Natural killer cell (primary cell): ENCODE measurements at regions not wholly inside any gene's neighbourhood (a gene's known extent, or its start where the extent isn't known, plus 50 kb on each side); places are given as distances from the start of the nearest gene placed in this dataset.
"Not testable (repeated sequence)": the region's sequence is repeated elsewhere in the genome, so short reads cannot be mapped to it uniquely, and the experiment has no call there.

ENCODE experiments used
- ATAC-seq, 3 donors: fragments of 150-1000 bp in 2 of 3; fragments of 200-7000 bp in 1 of 3; cut with Tn5 transposase; 1 replicate in 1 of 3; 2 replicates in 2 of 3; pipeline ENCODE4 v1.10.0; 2021; ENCODE audit warnings: mild to moderate bottlenecking in 2 of 3, moderate library complexity in 2 of 3
- DNase-seq, 2 donors: peaks; one replicate each; pipeline versions ENCODE4 v3.0.0 to v3.0.0-alpha.2; 2013 to 2021; ENCODE audit warnings: mixed read lengths in 1 of 2
- H3K27ac ChIP-seq: one replicate; pipeline ENCODE4 v1.5.1; 2013; ENCODE audit warnings: mild to moderate bottlenecking, low read length
- H3K27me3 ChIP-seq: one replicate; pipeline ENCODE4 v1.6.1; 2013; ENCODE audit warnings: low read length; ENCODE audit not compliant: control insufficient read depth, insufficient read depth
- H3K36me3 ChIP-seq: one replicate; pipeline ENCODE4 v1.6.1; 2013; ENCODE audit warnings: low read length; ENCODE audit not compliant: control insufficient read depth, insufficient read depth
- H3K4me1 ChIP-seq: one replicate; pipeline ENCODE4 v1.6.1; 2013; ENCODE audit warnings: low read length; ENCODE audit not compliant: control insufficient read depth, insufficient read depth
- H3K4me3 ChIP-seq: one replicate; pipeline ENCODE4 v1.5.1; 2013; ENCODE audit warnings: low read length
- H3K9me3 ChIP-seq: one replicate; pipeline ENCODE4 v1.6.1; 2013; ENCODE audit warnings: low read length; ENCODE audit not compliant: control insufficient read depth, insufficient read depth
- H3K27ac Mint-ChIP-seq, 2 donors: one replicate each; pipeline ENCODE4 v1.8.0; 2022; ENCODE audit warnings: mild to moderate bottlenecking in 2 of 2, mixed read lengths in 2 of 2, moderate library complexity in 1 of 2
- H3K27me3 Mint-ChIP-seq, 2 donors: one replicate each; pipeline ENCODE4 v1.8.0; 2022; ENCODE audit warnings: low read depth in 2 of 2, mixed read lengths in 2 of 2
- H3K36me3 Mint-ChIP-seq: one replicate; pipeline ENCODE4 v1.8.0; 2022; ENCODE audit warnings: mixed read lengths
- H3K4me1 Mint-ChIP-seq, 2 donors: one replicate each; pipeline ENCODE4 v1.8.0; 2022; ENCODE audit warnings: mixed read lengths in 2 of 2
- H3K4me3 Mint-ChIP-seq: one replicate; pipeline ENCODE4 v1.8.0; 2022; ENCODE audit warnings: mild to moderate bottlenecking, moderate library complexity, mixed read lengths
- H3K9me3 Mint-ChIP-seq, 2 donors: one replicate each; pipeline ENCODE4 v1.8.0; 2022; ENCODE audit warnings: mixed read lengths in 2 of 2
- WGBS: methylation state at CpG from one replicate; pipeline ENCODE4 v1.1.7; 2013; ENCODE audit warnings: missing lambda C conversion rate; ENCODE audit not compliant: insufficient coverage; 5-methylcytosine and 5-hydroxymethylcytosine counted together
- intact Hi-C: fragments of 100-400 bp; cut with micrococcal nuclease; formaldehyde crosslinking; loops from one replicate; pipeline ENCODE4 v1.14.2; 2022

GRCh38 chr16:88152879-88153278 is 201.6 kb downstream of the BANP start:
- H3K9me3 ChIP-seq, H3K4me1 Mint-ChIP-seq, H3K27ac Mint-ChIP-seq, H3K9me3 Mint-ChIP-seq, ATAC-seq, H3K4me3 ChIP-seq, H3K36me3 ChIP-seq, H3K27me3 Mint-ChIP-seq, H3K27ac ChIP-seq, H3K4me3 Mint-ChIP-seq, H3K4me1 ChIP-seq, H3K36me3 Mint-ChIP-seq, DNase-seq, H3K27me3 ChIP-seq, intact Hi-C loops: not testable (repeated sequence)
- WGBS, result 93% methylated on average over 20 of the region's 20 CpGs

- H3K36me3 Mint-ChIP-seq, H3K27me3 ChIP-seq, H3K27ac ChIP-seq, H3K9me3 Mint-ChIP-seq, ATAC-seq, H3K4me3 ChIP-seq, H3K36me3 ChIP-seq, H3K27me3 Mint-ChIP-seq, intact Hi-C loops, H3K4me1 ChIP-seq, H3K9me3 ChIP-seq, H3K4me1 Mint-ChIP-seq, H3K27ac Mint-ChIP-seq, DNase-seq, H3K4me3 Mint-ChIP-seq: not testable (repeated sequence)
- WGBS, result 88% methylated on average over 8 of the region's 12 CpGs
Observed at GRCh38 chr16:88153516-88153915, 202.3 kb downstream of the BANP start.

- H3K4me3 ChIP-seq, ATAC-seq, H3K27ac Mint-ChIP-seq, H3K36me3 ChIP-seq, H3K4me3 Mint-ChIP-seq, H3K36me3 Mint-ChIP-seq, H3K27ac ChIP-seq, H3K4me1 Mint-ChIP-seq, H3K9me3 Mint-ChIP-seq, intact Hi-C loops, DNase-seq, H3K9me3 ChIP-seq, H3K27me3 ChIP-seq, H3K27me3 Mint-ChIP-seq, H3K4me1 ChIP-seq: not testable (repeated sequence)
- 90% methylated on average over 8 of the region's 8 CpGs for WGBS
Observed at GRCh38 chr16:88154886-88155285, 203.7 kb downstream of the BANP start.

DNA sequence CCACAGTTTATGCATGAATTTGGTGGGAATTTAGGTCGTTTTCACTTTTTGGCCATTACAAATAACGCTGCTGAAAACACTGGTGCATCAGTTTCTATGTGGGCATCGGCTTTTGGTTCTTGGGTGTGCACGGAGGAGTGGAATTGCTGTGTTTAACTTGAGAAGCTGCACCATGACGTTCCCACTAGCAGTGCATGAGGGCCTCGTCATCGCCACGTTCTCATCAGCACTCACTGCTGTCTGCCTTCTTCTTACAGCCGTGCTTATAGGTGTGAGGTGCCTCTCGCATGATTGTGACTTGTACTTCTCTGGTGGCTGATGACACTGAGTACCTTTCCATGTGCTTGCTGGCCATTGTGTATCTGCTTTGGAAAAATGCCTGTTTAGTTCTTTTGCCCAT is 204.4 kb downstream of the BANP start:
- H3K36me3 ChIP-seq, H3K4me3 ChIP-seq, H3K4me1 ChIP-seq, H3K9me3 Mint-ChIP-seq, H3K27me3 Mint-ChIP-seq, H3K9me3 ChIP-seq, intact Hi-C loops, H3K27me3 ChIP-seq, H3K4me1 Mint-ChIP-seq, H3K27ac ChIP-seq, H3K4me3 Mint-ChIP-seq, DNase-seq, H3K27ac Mint-ChIP-seq, ATAC-seq, H3K36me3 Mint-ChIP-seq: not testable (repeated sequence)
- WGBS, result 92% methylated on average over 8 of the region's 10 CpGs

- H3K27me3 Mint-ChIP-seq, intact Hi-C loops, H3K9me3 ChIP-seq, H3K27me3 ChIP-seq, H3K4me3 Mint-ChIP-seq, H3K36me3 ChIP-seq, H3K4me1 ChIP-seq, DNase-seq, H3K9me3 Mint-ChIP-seq, H3K4me3 ChIP-seq, H3K27ac ChIP-seq, H3K27ac Mint-ChIP-seq, H3K36me3 Mint-ChIP-seq, H3K4me1 Mint-ChIP-seq, ATAC-seq: not testable (repeated sequence)
- WGBS, result 100% methylated on average over 4 of the region's 14 CpGs
Observed at GRCh38 chr16:88156640-88157283, 205.5 kb downstream of the BANP start.

DNA sequence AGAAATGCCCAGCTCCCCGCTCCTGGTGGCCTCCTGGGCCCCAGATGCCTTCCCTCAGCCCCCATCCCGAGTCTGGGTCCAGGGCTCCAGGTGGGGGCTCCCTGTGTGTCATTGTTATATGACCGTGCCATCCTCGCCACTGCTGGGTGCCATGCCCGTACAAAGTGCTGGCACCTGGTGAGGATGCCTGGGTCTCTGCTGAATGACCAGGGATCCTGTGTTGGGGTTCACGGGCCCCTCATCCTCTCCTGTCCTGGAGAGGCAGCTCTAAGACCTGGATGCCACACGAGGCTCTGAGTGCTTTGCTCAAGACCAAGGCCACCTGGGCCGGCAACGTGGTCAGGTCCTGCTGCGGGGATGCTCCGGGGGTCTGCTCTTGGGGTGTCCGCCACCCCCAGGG is 206.5 kb downstream of the BANP start:
- DNase-seq, H3K27ac ChIP-seq, H3K36me3 Mint-ChIP-seq, ATAC-seq, H3K4me1 Mint-ChIP-seq, H3K27ac Mint-ChIP-seq, H3K27me3 Mint-ChIP-seq, H3K27me3 ChIP-seq, H3K9me3 Mint-ChIP-seq, H3K4me3 ChIP-seq, intact Hi-C loops, H3K9me3 ChIP-seq, H3K36me3 ChIP-seq, H3K4me1 ChIP-seq, H3K4me3 Mint-ChIP-seq: not testable (repeated sequence)
- 93% methylated on average over 8 of the region's 12 CpGs for WGBS

DNA sequence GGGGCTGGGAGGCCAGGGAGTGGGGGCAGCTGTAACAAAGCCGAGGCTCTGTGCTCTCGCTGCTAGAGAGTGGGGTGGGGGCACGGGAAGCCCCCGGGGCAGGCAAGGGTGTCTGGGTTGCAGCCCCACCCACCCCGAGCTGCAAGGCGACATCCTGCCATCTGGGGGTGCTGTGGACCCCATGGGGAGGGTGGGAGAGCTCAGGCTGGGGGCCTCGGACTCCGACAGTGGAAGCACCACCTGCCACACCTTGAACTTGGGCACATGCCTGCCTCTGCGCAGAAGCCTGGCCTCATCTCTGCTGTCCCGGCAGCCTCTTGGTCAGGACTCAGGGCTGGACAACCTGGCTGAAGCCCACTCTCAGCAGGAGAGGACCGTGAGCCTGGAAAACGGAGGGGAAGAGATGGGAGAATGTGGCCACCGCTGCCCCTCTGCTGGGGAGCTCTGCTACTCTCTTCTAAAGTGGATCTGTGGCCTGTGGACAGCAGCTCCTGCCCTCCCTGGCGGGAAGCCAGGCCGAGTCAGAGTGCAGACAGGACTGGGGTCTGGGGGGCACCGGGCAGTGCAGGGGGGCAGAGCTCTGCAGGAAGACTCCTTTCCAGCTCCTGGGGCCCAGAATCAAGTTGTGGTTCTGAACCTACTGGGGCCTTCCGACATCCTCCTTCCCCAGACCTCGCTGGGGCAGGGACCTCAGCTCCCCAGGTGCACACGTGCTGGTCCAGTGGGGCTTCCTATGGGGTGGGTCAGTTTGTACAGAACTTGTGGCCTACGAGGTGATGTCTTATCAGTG is 207.2 kb downstream of the BANP start:
- H3K4me3 Mint-ChIP-seq, DNase-seq, H3K9me3 ChIP-seq, H3K36me3 ChIP-seq, H3K27me3 Mint-ChIP-seq, H3K4me1 Mint-ChIP-seq, ATAC-seq, H3K27ac ChIP-seq, intact Hi-C loops, H3K27me3 ChIP-seq, H3K36me3 Mint-ChIP-seq, H3K27ac Mint-ChIP-seq, H3K9me3 Mint-ChIP-seq, H3K4me3 ChIP-seq, H3K4me1 ChIP-seq: not testable (repeated sequence)
- WGBS, result 69% methylated on average over 19 of the region's 20 CpGs
